ENCODE measurements at regions not wholly inside any gene's neighbourhood (a gene's known extent, or its start where the extent isn't known, plus 50 kb on each side); places are given as distances from the start of the nearest gene placed in this dataset.

- H3K23ac ChIP-seq (ENCODE audit: low read depth, low read length, poor library complexity) = no peak overlapping the region
- H3K4ac ChIP-seq (ENCODE audit: low read length) = no peak overlapping the region
- H2AK5ac ChIP-seq (ENCODE audit: low read depth, low read length) = no peak overlapping the region
- H3K36me3 ChIP-seq (replicated peaks in 1 of 2; ENCODE audit: control insufficient read depth in 2 of 2, insufficient read depth in 2 of 2, low read length in 2 of 2) = no peaks in the 10 kb centered on the region
- H2BK120ac ChIP-seq (ENCODE audit: low read depth, low read length) = no peak overlapping the region
- WGBS, 2 donors (ENCODE audit: extremely low coverage in 2 of 2, insufficient read length in 2 of 2, insufficient replicate concordance in 1 of 2) = no CpG with 5 or more reads among the region's 4 CpGs
- H3K27me3 ChIP-seq (ENCODE audit: control insufficient read depth in 3 of 3, insufficient read depth in 3 of 3, low read depth in 1 of 3, low read length in 3 of 3) = no peaks in the 10 kb centered on the region
- H2AFZ ChIP-seq (ENCODE audit: low read length) = no peak overlapping the region
- no peak overlapping the region for H3K9ac ChIP-seq (ENCODE audit: low read depth, low read length, poor library complexity)
- no peak overlapping the region for H2BK5ac ChIP-seq (ENCODE audit: low read length)
- H3K79me1 ChIP-seq (ENCODE audit: low read depth, low read length) = no peaks in the 10 kb centered on the region
- no peak overlapping the region for H3K4me2 ChIP-seq (ENCODE audit: insufficient read depth, low read length, poor library complexity, severe bottlenecking)
- H4K8ac ChIP-seq (ENCODE audit: low read depth, low read length) = no peak overlapping the region
- no peaks in the 10 kb centered on the region for H3K4me1 ChIP-seq (ENCODE audit: control insufficient read depth in 2 of 2, insufficient read depth in 1 of 2, low read depth in 1 of 2, low read length in 2 of 2)
- H3K27ac ChIP-seq (replicated peaks; ENCODE audit: low read length) = no peak overlapping the region
- H3K14ac ChIP-seq (ENCODE audit: low read length) = no peak overlapping the region
- H3K9me3 ChIP-seq (replicated peaks in 1 of 2; ENCODE audit: control insufficient read depth in 2 of 2, insufficient read depth in 1 of 2, low read depth in 1 of 2, low read length in 2 of 2) = no peaks in the 10 kb centered on the region
- H3K18ac ChIP-seq (ENCODE audit: low read length) = no peak overlapping the region
- H2BK12ac ChIP-seq (ENCODE audit: low read length) = no peak overlapping the region
- no peak overlapping the region for H4K91ac ChIP-seq (ENCODE audit: low read depth, low read length, poor library complexity)
- no peak overlapping the region for H3K4me3 ChIP-seq (ENCODE audit: low read length in 2 of 2)
- no peak overlapping the region for H2BK15ac ChIP-seq (ENCODE audit: low read length)
- no peak for DNase-seq (ENCODE audit: low spot score)
Measured at GRCh38 chr4:147423229-147423628, 57.7 kb upstream of the EDNRA start.

DNA sequence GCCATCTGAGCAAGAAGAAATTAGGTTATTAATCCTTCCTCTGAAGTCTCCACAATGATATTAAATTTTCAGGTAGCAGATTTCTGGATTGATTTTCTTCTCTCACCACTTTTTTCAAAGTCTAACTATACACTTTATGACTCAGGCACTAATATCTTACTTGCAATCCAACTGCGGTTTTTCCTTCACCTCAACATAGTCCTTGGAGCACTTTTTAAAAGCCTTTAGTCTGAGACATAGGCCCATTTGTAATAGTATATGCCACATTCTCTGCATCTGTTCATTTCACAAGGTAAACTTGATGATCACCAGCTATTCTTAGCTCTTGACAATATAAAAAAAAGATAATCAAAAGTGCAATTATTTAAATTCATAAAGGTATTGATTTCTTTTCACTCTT lies 55.9 kb upstream of the EDNRA start:
- Histone ChIP-seq H2BK5ac (ENCODE audit: low read length) (no peak overlapping the region), H2BK120ac (ENCODE audit: low read depth, low read length) (no peak overlapping the region), H2AK5ac (ENCODE audit: low read depth, low read length) (no peak overlapping the region), H3K4me3 (ENCODE audit: low read length in 2 of 2) (no peak overlapping the region), H3K79me1 (ENCODE audit: low read depth, low read length) (no peaks in the 10 kb centered on the region), H3K23ac (ENCODE audit: low read depth, low read length, poor library complexity) (no peak overlapping the region), H3K18ac (ENCODE audit: low read length) (no peak overlapping the region), H4K8ac (ENCODE audit: low read depth, low read length) (no peak overlapping the region), H3K14ac (ENCODE audit: low read length) (no peak overlapping the region), H3K4me1 (ENCODE audit: control insufficient read depth in 2 of 2, insufficient read depth in 1 of 2, low read depth in 1 of 2, low read length in 2 of 2) (no peaks in the 10 kb centered on the region), H2BK12ac (ENCODE audit: low read length) (no peak overlapping the region), H3K4me2 (ENCODE audit: insufficient read depth, low read length, poor library complexity, severe bottlenecking) (no peak overlapping the region), H3K27ac (replicated peaks; ENCODE audit: low read length) (no peak overlapping the region), H2AFZ (ENCODE audit: low read length) (no peak overlapping the region), H4K91ac (ENCODE audit: low read depth, low read length, poor library complexity) (no peak overlapping the region), H3K9me3 (replicated peaks in 1 of 2; ENCODE audit: control insufficient read depth in 2 of 2, insufficient read depth in 1 of 2, low read depth in 1 of 2, low read length in 2 of 2) (no peaks in the 10 kb centered on the region), H3K36me3 (replicated peaks in 1 of 2; ENCODE audit: control insufficient read depth in 2 of 2, insufficient read depth in 2 of 2, low read length in 2 of 2) (no peaks in the 10 kb centered on the region), H3K27me3 (ENCODE audit: control insufficient read depth in 3 of 3, insufficient read depth in 3 of 3, low read depth in 1 of 3, low read length in 3 of 3) (no peaks in the 10 kb centered on the region), H3K9ac (ENCODE audit: low read depth, low read length, poor library complexity) (no peak overlapping the region), H3K4ac (ENCODE audit: low read length) (no peak overlapping the region), H2BK15ac (ENCODE audit: low read length) (no peak overlapping the region)
- DNase-seq (ENCODE audit: low spot score) = no peak
- no CpG with 5 or more reads among the region's 1 CpG for WGBS, 2 donors (ENCODE audit: extremely low coverage in 2 of 2, insufficient read length in 2 of 2, insufficient replicate concordance in 1 of 2)

DNA sequence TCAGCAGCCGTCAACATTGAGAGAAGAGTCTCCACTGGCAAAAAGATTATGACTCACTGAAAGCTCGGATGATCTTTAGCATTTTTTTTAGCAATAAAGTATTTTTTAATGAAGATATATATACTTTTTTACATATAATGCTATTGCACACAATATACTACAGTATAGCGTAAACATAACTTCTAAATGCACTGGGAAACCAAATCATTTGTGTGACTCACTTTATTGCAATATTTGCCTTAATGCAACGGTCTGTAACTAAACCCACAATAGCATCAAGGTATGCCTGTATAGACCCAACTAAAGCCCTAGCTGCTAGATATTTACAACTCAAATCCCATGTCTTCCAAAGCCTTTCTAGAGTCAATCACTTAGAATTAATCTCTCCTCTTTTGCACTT lies 52.3 kb upstream of the EDNRA start:
- no peak overlapping the region for H3K9ac ChIP-seq (ENCODE audit: low read depth, low read length, poor library complexity)
- no peak overlapping the region for H2AK5ac ChIP-seq (ENCODE audit: low read depth, low read length)
- H3K9me3 ChIP-seq (replicated peaks in 1 of 2; ENCODE audit: control insufficient read depth in 2 of 2, insufficient read depth in 1 of 2, low read depth in 1 of 2, low read length in 2 of 2) = no peaks in the 10 kb centered on the region
- H4K91ac ChIP-seq (ENCODE audit: low read depth, low read length, poor library complexity) = no peak overlapping the region
- H2BK15ac ChIP-seq (ENCODE audit: low read length) = no peak overlapping the region
- no peak for DNase-seq (ENCODE audit: low spot score)
- H3K4me2 ChIP-seq (ENCODE audit: insufficient read depth, low read length, poor library complexity, severe bottlenecking) = no peak overlapping the region
- H3K27ac ChIP-seq (replicated peaks; ENCODE audit: low read length) = no peak overlapping the region
- no peak overlapping the region for H3K14ac ChIP-seq (ENCODE audit: low read length)
- H3K4me1 ChIP-seq (ENCODE audit: control insufficient read depth in 2 of 2, insufficient read depth in 1 of 2, low read depth in 1 of 2, low read length in 2 of 2) = no peaks in the 10 kb centered on the region
- WGBS, 2 donors (ENCODE audit: extremely low coverage in 2 of 2, insufficient read length in 2 of 2, insufficient replicate concordance in 1 of 2) = no CpG with 5 or more reads among the region's 4 CpGs
- no peaks in the 10 kb centered on the region for H3K79me1 ChIP-seq (ENCODE audit: low read depth, low read length)
- H3K4ac ChIP-seq (ENCODE audit: low read length) = no peak overlapping the region
- no peak overlapping the region for H3K4me3 ChIP-seq (ENCODE audit: low read length in 2 of 2)
- H4K8ac ChIP-seq (ENCODE audit: low read depth, low read length) = no peak overlapping the region
- no peak overlapping the region for H3K23ac ChIP-seq (ENCODE audit: low read depth, low read length, poor library complexity)
- no peak overlapping the region for H3K18ac ChIP-seq (ENCODE audit: low read length)
- H2BK5ac ChIP-seq (ENCODE audit: low read length) = no peak overlapping the region
- H3K27me3 ChIP-seq (ENCODE audit: control insufficient read depth in 3 of 3, insufficient read depth in 3 of 3, low read depth in 1 of 3, low read length in 3 of 3) = no peaks in the 10 kb centered on the region
- no peak overlapping the region for H2BK12ac ChIP-seq (ENCODE audit: low read length)
- H2AFZ ChIP-seq (ENCODE audit: low read length) = no peak overlapping the region
- H3K36me3 ChIP-seq (replicated peaks in 1 of 2; ENCODE audit: control insufficient read depth in 2 of 2, insufficient read depth in 2 of 2, low read length in 2 of 2) = no peaks in the 10 kb centered on the region
- H2BK120ac ChIP-seq (ENCODE audit: low read depth, low read length) = no peak overlapping the region

DNA sequence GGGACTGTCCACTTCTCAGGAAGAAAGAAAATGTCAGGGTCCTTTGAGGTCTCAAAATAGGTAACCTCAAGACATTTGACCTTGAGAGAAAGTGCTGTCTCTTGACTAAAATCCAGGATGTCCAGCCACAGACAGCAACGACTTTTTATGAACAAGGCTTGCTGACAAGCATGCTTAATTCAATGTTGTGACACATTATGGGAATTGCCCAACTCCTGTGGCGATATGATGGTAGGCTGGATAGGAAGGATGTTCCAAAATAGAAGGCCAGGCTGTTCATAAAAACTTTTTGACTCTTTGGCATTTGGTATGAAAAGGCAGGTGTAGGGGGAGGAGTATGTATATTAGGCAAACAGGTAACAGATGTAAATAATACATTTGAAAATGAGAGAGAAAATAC lies 50.8 kb upstream of the EDNRA start:
- Histone ChIP-seq H3K4me3 (ENCODE audit: low read length in 2 of 2) (no peak overlapping the region), H3K9me3 (replicated peaks in 1 of 2; ENCODE audit: control insufficient read depth in 2 of 2, insufficient read depth in 1 of 2, low read depth in 1 of 2, low read length in 2 of 2) (no peaks in the 10 kb centered on the region), H3K4ac (ENCODE audit: low read length) (no peak overlapping the region), H2AFZ (ENCODE audit: low read length) (no peak overlapping the region), H3K36me3 (replicated peaks in 1 of 2; ENCODE audit: control insufficient read depth in 2 of 2, insufficient read depth in 2 of 2, low read length in 2 of 2) (no peaks in the 10 kb centered on the region), H4K91ac (ENCODE audit: low read depth, low read length, poor library complexity) (no peak overlapping the region), H3K79me1 (ENCODE audit: low read depth, low read length) (no peaks in the 10 kb centered on the region), H3K27ac (replicated peaks; ENCODE audit: low read length) (no peak overlapping the region), H2BK12ac (ENCODE audit: low read length) (no peak overlapping the region), H3K9ac (ENCODE audit: low read depth, low read length, poor library complexity) (no peak overlapping the region), H4K8ac (ENCODE audit: low read depth, low read length) (no peak overlapping the region), H2BK15ac (ENCODE audit: low read length) (no peak overlapping the region), H3K23ac (ENCODE audit: low read depth, low read length, poor library complexity) (no peak overlapping the region), H3K4me2 (ENCODE audit: insufficient read depth, low read length, poor library complexity, severe bottlenecking) (no peak overlapping the region), H2BK5ac (ENCODE audit: low read length) (no peak overlapping the region), H3K18ac (ENCODE audit: low read length) (no peak overlapping the region), H2AK5ac (ENCODE audit: low read depth, low read length) (no peak overlapping the region), H3K27me3 (ENCODE audit: control insufficient read depth in 3 of 3, insufficient read depth in 3 of 3, low read depth in 1 of 3, low read length in 3 of 3) (no peaks in the 10 kb centered on the region), H3K4me1 (ENCODE audit: control insufficient read depth in 2 of 2, insufficient read depth in 1 of 2, low read depth in 1 of 2, low read length in 2 of 2) (no peaks in the 10 kb centered on the region), H2BK120ac (ENCODE audit: low read depth, low read length) (no peak overlapping the region), H3K14ac (ENCODE audit: low read length) (no peak overlapping the region)
- DNase-seq (ENCODE audit: low spot score) = no peak
- no CpG with 5 or more reads among the region's 2 CpGs for WGBS, 2 donors (ENCODE audit: extremely low coverage in 2 of 2, insufficient read length in 2 of 2, insufficient replicate concordance in 1 of 2)

All from neuronal stem cell (in vitro differentiated cells).